ENCODE measurements at regions not wholly inside any gene's neighbourhood (a gene's known extent, or its start where the extent isn't known, plus 50 kb on each side); places are given as distances from the start of the nearest gene placed in this dataset.

DNA sequence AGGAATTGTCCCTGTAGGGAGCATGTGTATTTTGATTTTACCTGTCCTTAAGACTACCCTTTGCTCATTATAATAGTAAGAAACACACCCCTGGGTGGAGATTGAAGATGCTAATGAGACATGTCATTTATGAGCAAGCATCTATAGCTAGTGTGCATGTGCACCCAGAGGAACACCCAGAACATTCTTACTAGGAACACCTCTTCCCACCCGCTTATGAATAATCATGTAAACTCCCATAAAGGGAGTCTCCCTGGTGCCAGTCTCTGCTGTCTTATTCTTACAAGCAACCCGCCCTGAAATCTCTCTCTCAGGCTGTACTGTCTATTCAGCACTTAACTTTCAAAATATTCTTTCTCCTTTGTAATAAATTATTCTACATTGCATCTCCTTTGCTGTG, 1227.3 kb downstream of the ROBO1 start:
- H4K20me1 ChIP-seq (replicated peaks; ENCODE audit: control insufficient read depth, extremely low read depth, insufficient read depth, low read length) = no peaks in the 10 kb centered on the region
- no peaks in the 10 kb centered on the region for H3K79me2 ChIP-seq (ENCODE audit: control insufficient read depth, insufficient read depth, low read length)
- no peak overlapping the region for H3K4me3 ChIP-seq (replicated peaks in 1 of 3; ENCODE audit: insufficient read depth in 1 of 3, low read depth in 1 of 3, low read length in 3 of 3)
- no peak overlapping the region for H3K4me2 ChIP-seq (ENCODE audit: insufficient read depth, low read length)
- FAIRE-seq (no peak), DNase-seq (ENCODE audit: low read depth, low spot score) (no peak)
- H2AFZ ChIP-seq (ENCODE audit: low read depth, low read length) = no peak overlapping the region
- no peak overlapping the region for H3K27ac ChIP-seq (ENCODE audit: insufficient read depth, low read depth, low read length)
- CTCF ChIA-PET = no interaction called here
- no peaks in the 10 kb centered on the region for H3K27me3 ChIP-seq (ENCODE audit: control insufficient read depth in 2 of 2, insufficient read depth in 2 of 2, low read length in 2 of 2)
- H3K9ac ChIP-seq (replicated peaks; ENCODE audit: extremely low read depth, insufficient read depth, low read length) = no peak overlapping the region
- BruUV-seq (replicated peaks) = no TSS peak
- no peaks in the 10 kb centered on the region for H3K9me1 ChIP-seq (replicated peaks; ENCODE audit: control insufficient read depth, extremely low read depth, insufficient read depth, low read length)
- POLR2A ChIA-PET = no interaction called here
- no peaks in the 10 kb centered on the region for H3K9me3 ChIP-seq (replicated peaks; ENCODE audit: control insufficient read depth, insufficient read depth, low read length)
- no peaks in the 10 kb centered on the region for H3K4me1 ChIP-seq (ENCODE audit: control insufficient read depth, extremely low read depth, insufficient read depth, low read length)
- TF ChIP-seq MYC (IDR thresholded peaks at IDR 0.05; ENCODE audit: low read depth, low read length) (no peak), JUN (IDR thresholded peaks at IDR 0.05; ENCODE audit: borderline replicate concordance, insufficient read depth, insufficient read length, low read depth) (no peak), MAX (IDR thresholded peaks at IDR 0.05; ENCODE audit: insufficient read depth, insufficient read length) (no peak), EZH2 (IDR thresholded peaks at IDR 0.05; ENCODE audit: borderline replicate concordance, low read depth, low read length, severe bottlenecking) (no peak), POLR2A (IDR thresholded peaks at IDR 0.05; ENCODE audit: low read depth, low read length) (no peak), GATA2 (IDR thresholded peaks at IDR 0.05; ENCODE audit: insufficient read depth, insufficient read length, low read depth, low read length) (no peak), POLR2AphosphoS5 (IDR thresholded peaks at IDR 0.05; ENCODE audit: insufficient read depth, low read depth, low read length) (no peak), FOS (IDR thresholded peaks at IDR 0.05; ENCODE audit: borderline replicate concordance, insufficient read depth, low read length) (no peak)
- TF ChIP-seq, protein P1, sequence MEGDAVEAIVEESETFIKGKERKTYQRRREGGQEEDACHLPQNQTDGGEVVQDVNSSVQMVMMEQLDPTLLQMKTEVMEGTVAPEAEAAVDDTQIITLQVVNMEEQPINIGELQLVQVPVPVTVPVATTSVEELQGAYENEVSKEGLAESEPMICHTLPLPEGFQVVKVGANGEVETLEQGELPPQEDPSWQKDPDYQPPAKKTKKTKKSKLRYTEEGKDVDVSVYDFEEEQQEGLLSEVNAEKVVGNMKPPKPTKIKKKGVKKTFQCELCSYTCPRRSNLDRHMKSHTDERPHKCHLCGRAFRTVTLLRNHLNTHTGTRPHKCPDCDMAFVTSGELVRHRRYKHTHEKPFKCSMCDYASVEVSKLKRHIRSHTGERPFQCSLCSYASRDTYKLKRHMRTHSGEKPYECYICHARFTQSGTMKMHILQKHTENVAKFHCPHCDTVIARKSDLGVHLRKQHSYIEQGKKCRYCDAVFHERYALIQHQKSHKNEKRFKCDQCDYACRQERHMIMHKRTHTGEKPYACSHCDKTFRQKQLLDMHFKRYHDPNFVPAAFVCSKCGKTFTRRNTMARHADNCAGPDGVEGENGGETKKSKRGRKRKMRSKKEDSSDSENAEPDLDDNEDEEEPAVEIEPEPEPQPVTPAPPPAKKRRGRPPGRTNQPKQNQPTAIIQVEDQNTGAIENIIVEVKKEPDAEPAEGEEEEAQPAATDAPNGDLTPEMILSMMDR (IDR thresholded peaks at IDR 0.05; ENCODE audit: extremely low read depth in 1 of 2, insufficient read depth in 1 of 2, low read depth in 1 of 2, low read length in 2 of 2) = no peak
- intact Hi-C loops (cut with micrococcal nuclease) (no loop called here), dilution Hi-C loops (cut with MboI; ENCODE audit: extremely low pct_ligation_motif_present, low sequenced_read_pairs) (no loop called here)
- H3K36me3 ChIP-seq (ENCODE audit: control insufficient read depth in 2 of 2, extremely low read depth in 1 of 2, insufficient read depth in 2 of 2, low read length in 2 of 2) = no peaks in the 10 kb centered on the region

All from endothelial cell of umbilical vein (primary cell).